ENCODE measurements at regions not wholly inside any gene's neighbourhood (a gene's known extent, or its start where the extent isn't known, plus 50 kb on each side); places are given as distances from the start of the nearest gene placed in this dataset.
"Not testable (repeated sequence)": the region's sequence is repeated elsewhere in the genome, so short reads cannot be mapped to it uniquely, and the experiment has no call there.

- Histone ChIP-seq H3K4me3 (no peak overlapping the region), H3K36me3 (no peaks in the 10 kb centered on the region), H3K9me3 (no peaks in the 10 kb centered on the region), H3K27me3 (replicated peaks; ENCODE audit: insufficient read depth) (no peaks in the 10 kb centered on the region), H3K4me1 (ENCODE audit: control insufficient read depth in 1 of 2, low read depth in 2 of 2) (no peaks in the 10 kb centered on the region), H3K27ac (no peak overlapping the region)
- DNase-seq (ENCODE audit: low spot score) (no peak), ATAC-seq (ENCODE audit: insufficient number of reproducible peaks, low FRiP score, low read depth) (no peak)
- no peak for TF ChIP-seq CTCF (IDR thresholded peaks at IDR 0.05)
These were observed 694.4 kb upstream of the PCDH20 start for GRCh38 chr13:62110079-62110478.

DNA sequence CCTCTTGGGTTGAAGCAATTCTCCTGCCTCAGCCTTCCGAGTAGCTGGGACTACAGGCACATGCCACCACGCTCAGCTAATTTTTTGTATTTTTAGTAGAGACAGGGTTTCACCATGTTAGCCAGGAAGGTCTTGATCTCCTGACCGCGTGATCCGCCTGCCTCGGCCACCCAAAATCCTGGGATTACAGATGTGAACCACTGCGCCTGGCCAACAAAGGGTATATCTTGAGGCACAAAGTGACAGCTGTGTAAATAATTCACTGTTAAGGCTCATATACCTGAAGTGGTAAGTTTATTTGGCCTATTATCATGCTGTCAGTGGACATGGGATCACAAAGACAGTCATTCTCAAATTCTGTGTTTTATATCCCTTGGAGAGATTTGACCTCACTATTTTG lies 688.5 kb upstream of the PCDH20 start:
- H3K9me3 ChIP-seq; H3K27me3 ChIP-seq (replicated peaks; ENCODE audit: insufficient read depth); H3K4me3 ChIP-seq; ATAC-seq (ENCODE audit: insufficient number of reproducible peaks, low FRiP score, low read depth); H3K36me3 ChIP-seq; H3K27ac ChIP-seq; DNase-seq (ENCODE audit: low spot score); H3K4me1 ChIP-seq (ENCODE audit: control insufficient read depth in 1 of 2, low read depth in 2 of 2): not testable (repeated sequence)

DNA sequence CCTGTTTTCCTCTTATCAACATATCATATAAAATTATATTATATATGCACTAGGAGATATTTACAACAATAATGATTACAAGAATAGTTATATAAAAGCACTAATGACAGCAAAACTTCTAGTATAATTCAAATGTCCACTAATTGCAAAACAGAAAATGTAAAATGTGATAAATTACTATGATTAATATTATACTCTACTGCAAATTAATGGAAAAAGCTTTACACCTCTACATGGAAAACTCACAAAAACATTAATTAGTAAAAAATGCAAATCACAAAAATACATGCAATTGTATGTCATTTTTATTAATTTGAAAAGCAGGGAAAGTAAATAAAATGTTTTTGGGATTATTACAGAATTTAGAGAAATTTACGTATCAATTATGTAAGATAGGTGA lies 681.0 kb upstream of the PCDH20 start:
- DNase-seq (ENCODE audit: low spot score) (no peak), ATAC-seq (ENCODE audit: insufficient number of reproducible peaks, low FRiP score, low read depth) (no peak)
- TF ChIP-seq CTCF (IDR thresholded peaks at IDR 0.05), result no peak
- Histone ChIP-seq H3K9me3 (no peaks in the 10 kb centered on the region), H3K4me1 (ENCODE audit: control insufficient read depth in 1 of 2, low read depth in 2 of 2) (no peaks in the 10 kb centered on the region), H3K4me3 (no peak overlapping the region), H3K27me3 (replicated peaks; ENCODE audit: insufficient read depth) (no peaks in the 10 kb centered on the region), H3K27ac (no peak overlapping the region), H3K36me3 (no peaks in the 10 kb centered on the region)

DNA sequence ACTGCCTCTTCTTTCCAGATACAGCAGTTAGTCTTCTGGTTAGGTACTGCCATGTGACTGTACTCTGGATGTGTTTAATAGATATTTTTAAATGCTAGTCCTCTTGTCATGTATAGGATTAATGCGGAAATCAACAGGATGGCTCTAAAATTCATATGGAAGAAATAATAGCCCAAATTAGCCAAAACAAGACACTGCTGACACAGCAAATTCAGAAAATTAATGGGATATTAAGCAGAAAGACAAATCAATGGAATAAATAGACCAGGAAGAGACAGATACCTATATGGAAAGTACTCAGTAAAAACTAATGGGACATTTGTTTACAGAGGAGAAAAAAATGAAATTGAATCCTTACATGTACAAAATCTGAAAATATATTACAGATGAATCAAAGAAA lies 679.3 kb upstream of the PCDH20 start:
- H3K4me1 ChIP-seq (ENCODE audit: control insufficient read depth in 1 of 2, low read depth in 2 of 2), result no peaks in the 10 kb centered on the region
- no peak overlapping the region for H3K27ac ChIP-seq
- no peaks in the 10 kb centered on the region for H3K27me3 ChIP-seq (replicated peaks; ENCODE audit: insufficient read depth)
- H3K4me3 ChIP-seq, result no peak overlapping the region
- TF ChIP-seq CTCF (IDR thresholded peaks at IDR 0.05), result no peak
- H3K36me3 ChIP-seq, result no peaks in the 10 kb centered on the region
- ATAC-seq (ENCODE audit: insufficient number of reproducible peaks, low FRiP score, low read depth) (no peak), DNase-seq (ENCODE audit: low spot score) (no peak)
- H3K9me3 ChIP-seq, result no peaks in the 10 kb centered on the region

DNA sequence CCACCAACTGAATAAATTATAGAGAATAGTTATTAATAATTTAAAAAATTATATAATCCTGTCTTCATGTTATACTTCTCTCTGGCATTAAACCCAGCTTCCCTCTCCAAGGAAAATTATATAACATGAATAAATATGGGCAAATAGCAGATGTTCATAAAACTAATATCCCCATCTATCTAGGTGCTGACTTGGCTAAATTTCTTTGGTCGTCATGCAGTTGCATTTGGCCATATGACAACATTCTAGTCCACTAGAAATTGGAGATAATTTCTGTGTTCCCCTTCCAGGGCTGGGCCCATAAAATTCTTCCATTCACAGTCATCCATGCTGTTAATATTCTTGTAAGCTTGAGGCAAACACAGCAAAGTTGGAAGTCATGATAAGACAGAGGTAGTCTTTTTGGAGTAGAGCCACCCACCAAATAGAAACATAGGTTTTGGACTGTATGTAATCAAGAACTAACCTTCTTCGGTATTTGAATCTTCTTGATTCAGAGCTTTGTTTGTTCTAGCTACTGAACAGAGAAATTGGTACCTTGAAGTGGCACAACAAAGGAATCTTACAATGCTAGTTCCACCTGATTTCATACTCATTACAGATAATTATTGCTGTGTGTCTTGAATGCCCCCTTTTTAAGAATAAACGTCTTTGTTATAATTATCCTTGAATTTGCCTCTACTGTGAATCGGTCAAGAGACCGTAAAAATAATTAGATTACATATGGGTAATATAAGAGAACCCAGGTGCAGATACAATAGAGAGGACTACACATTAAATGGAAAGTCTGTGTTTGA lies 678.5 kb upstream of the PCDH20 start:
- no peak for ATAC-seq (ENCODE audit: insufficient number of reproducible peaks, low FRiP score, low read depth)
- Histone ChIP-seq H3K36me3 (no peaks in the 10 kb centered on the region), H3K9me3 (no peaks in the 10 kb centered on the region), H3K27ac (no peak overlapping the region), H3K4me1 (ENCODE audit: control insufficient read depth in 1 of 2, low read depth in 2 of 2) (no peaks in the 10 kb centered on the region), H3K4me3 (no peak overlapping the region), H3K27me3 (replicated peaks; ENCODE audit: insufficient read depth) (no peaks in the 10 kb centered on the region)
- DNase-seq (ENCODE audit: low spot score), result no peak
- TF ChIP-seq CTCF (IDR thresholded peaks at IDR 0.05), result no peak

DNA sequence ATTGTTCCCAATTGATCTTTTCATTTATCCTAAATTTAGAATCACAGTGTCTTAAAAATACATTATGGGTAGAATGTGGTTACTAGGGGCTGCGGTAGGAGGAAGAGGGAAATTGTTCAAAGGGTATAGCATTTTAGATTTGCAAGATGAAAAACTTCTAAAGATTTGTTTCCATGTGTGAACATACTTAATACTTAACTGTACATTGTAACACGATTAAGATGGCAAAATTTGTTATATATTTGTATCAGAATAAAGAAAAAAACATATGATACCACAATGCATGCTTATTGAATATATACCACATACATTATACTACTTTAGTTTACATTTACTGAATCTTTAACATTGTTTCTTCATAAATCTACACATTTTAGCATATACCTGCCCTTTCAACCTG lies 677.3 kb upstream of the PCDH20 start:
- Histone ChIP-seq H3K36me3 (no peaks in the 10 kb centered on the region), H3K4me1 (ENCODE audit: control insufficient read depth in 1 of 2, low read depth in 2 of 2) (no peaks in the 10 kb centered on the region), H3K27me3 (replicated peaks; ENCODE audit: insufficient read depth) (no peaks in the 10 kb centered on the region), H3K9me3 (no peaks in the 10 kb centered on the region), H3K4me3 (no peak overlapping the region), H3K27ac (no peak overlapping the region)
- no peak for TF ChIP-seq CTCF (IDR thresholded peaks at IDR 0.05)
- DNase-seq (ENCODE audit: low spot score) (no peak), ATAC-seq (ENCODE audit: insufficient number of reproducible peaks, low FRiP score, low read depth) (no peak)
